GM23338 (cell line): ENCODE measurements at regions not wholly inside any gene's neighbourhood (a gene's known extent, or its start where the extent isn't known, plus 50 kb on each side); places are given as distances from the start of the nearest gene placed in this dataset.

Experiments used
- ATAC-seq: fragments of 200-7000 bp; cut with Tn5 transposase; 3 replicates; pipeline ENCODE4 v1.9.1; 2020
- DNase-seq: peaks from one replicate; pipeline ENCODE4 v3.0.0-alpha.2; 2015; ENCODE audit warnings: low spot score
- H2AFZ ChIP-seq: fragments of 200-600 bp; sonication (generic); 2 replicates; pipeline ENCODE4 v1.8.0; 2016; ENCODE audit warnings: antibody characterized with exemption, mild to moderate bottlenecking, moderate library complexity
- H3F3A ChIP-seq: fragments of 200-600 bp; sonication (generic); replicated peaks from 2 replicates; pipeline ENCODE4 v1.8.0; 2017; ENCODE audit warnings: antibody characterized with exemption, mixed run types, low read depth
- H3K27ac ChIP-seq: fragments of 200-600 bp; sonication (generic); 2 replicates; pipeline ENCODE4 v1.6.1; 2016; ENCODE audit warnings: low read depth
- H3K27me3 ChIP-seq: fragments of 200-600 bp; sonication (generic); 2 replicates; pipeline ENCODE4 v1.8.0; 2016; ENCODE audit warnings: mild to moderate bottlenecking, mixed run types, moderate library complexity; ENCODE audit not compliant: insufficient read depth
- H3K36me3 ChIP-seq: fragments of 200-600 bp; sonication (generic); 2 replicates; pipeline ENCODE4 v1.8.0; 2016; ENCODE audit warnings: mild to moderate bottlenecking; ENCODE audit not compliant: insufficient read depth
- H3K4me1 ChIP-seq: fragments of 200-600 bp; sonication (generic); 2 replicates; pipeline ENCODE4 v1.8.0; 2016; ENCODE audit warnings: mild to moderate bottlenecking, moderate library complexity; ENCODE audit not compliant: insufficient read depth
- H3K4me2 ChIP-seq: fragments of 200-600 bp; sonication (generic); 2 replicates; pipeline ENCODE4 v1.7.1; 2017; ENCODE audit warnings: mixed run types
- H3K4me3 ChIP-seq: fragments of 200-600 bp; sonication (generic); 2 replicates; pipeline ENCODE4 v1.6.1; 2016; ENCODE audit warnings: mixed run types
- H3K79me2 ChIP-seq: fragments of 200-600 bp; sonication (generic); replicated peaks from 2 replicates; pipeline ENCODE4 v1.8.0; 2017; ENCODE audit warnings: mild to moderate bottlenecking; ENCODE audit not compliant: insufficient read depth
- H3K9me2 ChIP-seq: fragments of 200-600 bp; sonication (generic); 2 replicates; pipeline ENCODE4 v1.8.0; 2017; ENCODE audit not compliant: insufficient read depth
- H4K20me1 ChIP-seq: fragments of 200-600 bp; sonication (generic); replicated peaks from 2 replicates; pipeline ENCODE4 v1.8.0; 2017; ENCODE audit warnings: mild to moderate bottlenecking; ENCODE audit not compliant: insufficient read depth
- H3K27ac Mint-ChIP-seq: 2 replicates; pipeline ENCODE4 v1.8.0; 2020; ENCODE audit warnings: inconsistent platforms, mild to moderate bottlenecking, moderate library complexity, mixed read lengths
- H3K27me3 Mint-ChIP-seq: 3 replicates; pipeline ENCODE4 v1.8.0; 2022; ENCODE audit warnings: low read depth, mild to moderate bottlenecking, moderate library complexity, mixed read lengths, inconsistent platforms; ENCODE audit not compliant: insufficient read depth, poor library complexity
- H3K36me3 Mint-ChIP-seq: 3 replicates; pipeline ENCODE4 v1.8.0; 2021; ENCODE audit warnings: low read depth, mild to moderate bottlenecking, inconsistent platforms, moderate library complexity, mixed read lengths
- H3K4me1 Mint-ChIP-seq: 3 replicates; pipeline ENCODE4 v1.8.0; 2020; ENCODE audit warnings: mild to moderate bottlenecking, inconsistent platforms, mixed read lengths
- H3K4me3 Mint-ChIP-seq: 3 replicates; pipeline ENCODE4 v1.8.0; 2021; ENCODE audit warnings: moderate library complexity, mild to moderate bottlenecking, inconsistent platforms, mixed read lengths
- H3K9me3 Mint-ChIP-seq: 3 replicates; pipeline ENCODE4 v1.8.0; 2020; ENCODE audit warnings: moderate library complexity, mild to moderate bottlenecking, inconsistent platforms, mixed read lengths
- CREB1 ChIP-seq: fragments of 250-450 bp; sonication (Bioruptor Pico); IDR thresholded peaks from 2 replicates; pipeline ENCODE4 v1.5.0; 2020; ENCODE audit warnings: low read depth, mild to moderate bottlenecking, moderate library complexity
- EZH2phosphoT487 ChIP-seq: fragments of 200-600 bp; sonication (generic); IDR thresholded peaks from one replicate; pipeline ENCODE4 v1.8.1; 2018; ENCODE audit warnings: antibody characterized with exemption; ENCODE audit not compliant: unreplicated experiment
- NANOG ChIP-seq: IDR thresholded peaks from 2 replicates; pipeline ENCODE4 v1.6.1; 2016; ENCODE audit warnings: antibody characterized with exemption, borderline replicate concordance
- POLR2AphosphoS5 ChIP-seq: IDR thresholded peaks from 2 replicates; pipeline ENCODE4 v1.6.1; 2016; ENCODE audit warnings: antibody characterized with exemption, low read depth
- STAT1 ChIP-seq: IDR thresholded peaks from one replicate; pipeline ENCODE4 v1.6.1; 2016; ENCODE audit warnings: antibody characterized with exemption; ENCODE audit not compliant: unreplicated experiment
- ZNF114 ChIP-seq: fragments of 250-450 bp; sonication (Bioruptor Pico); IDR thresholded peaks from 2 replicates; pipeline ENCODE4 v1.5.0; 2020; ENCODE audit warnings: mild to moderate bottlenecking, moderate library complexity
- ZNF331 ChIP-seq: fragments of 250-450 bp; sonication (Bioruptor Pico); IDR thresholded peaks from 2 replicates; pipeline ENCODE4 v1.5.0; 2020; ENCODE audit warnings: low read depth, mild to moderate bottlenecking, moderate library complexity
- TF ChIP-seq, protein P1 (sequence below): IDR thresholded peaks from one replicate; pipeline ENCODE4 v1.6.1; 2018; ENCODE audit warnings: antibody characterized with exemption; ENCODE audit not compliant: unreplicated experiment
- TF ChIP-seq, protein P2 (sequence below): fragments of 250-450 bp; sonication (Bioruptor Pico); IDR thresholded peaks from 2 replicates; pipeline ENCODE4 v1.5.0; 2020; ENCODE audit warnings: mild to moderate bottlenecking, moderate library complexity
- TF ChIP-seq, protein P3 (sequence below), 2 experiments: fragments of 200-600 bp in 1 of 2; sonication (generic) in 1 of 2; conservative IDR thresholded peaks; 2 replicates each; pipeline versions ENCODE4 v1.5.1 to v1.6.1; 2016 to 2017; ENCODE audit warnings: antibody characterized with exemption in 2 of 2, low read depth in 2 of 2, mild to moderate bottlenecking in 2 of 2, moderate library complexity in 1 of 2

DNA sequence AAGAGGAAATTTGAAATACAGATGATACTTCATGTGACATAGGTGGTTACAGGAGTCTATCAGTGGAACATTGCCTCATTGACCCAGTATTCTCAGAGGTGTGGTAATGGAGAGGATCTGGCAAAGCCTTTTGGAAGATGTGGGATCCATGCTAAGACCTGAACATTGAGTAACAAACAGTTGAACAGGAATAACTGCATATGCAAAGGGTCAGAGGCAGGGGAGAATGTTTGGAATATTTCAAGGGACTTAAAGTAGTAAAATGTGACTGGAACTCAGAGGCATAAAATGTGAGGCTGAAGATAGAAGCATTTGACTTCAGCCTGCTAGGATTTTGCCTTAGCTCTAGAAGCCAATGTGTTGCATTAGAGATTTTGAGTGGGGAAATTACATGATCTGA lies 300.2 kb upstream of the ETAA1 start (continued):
- TF ChIP-seq, protein P1, sequence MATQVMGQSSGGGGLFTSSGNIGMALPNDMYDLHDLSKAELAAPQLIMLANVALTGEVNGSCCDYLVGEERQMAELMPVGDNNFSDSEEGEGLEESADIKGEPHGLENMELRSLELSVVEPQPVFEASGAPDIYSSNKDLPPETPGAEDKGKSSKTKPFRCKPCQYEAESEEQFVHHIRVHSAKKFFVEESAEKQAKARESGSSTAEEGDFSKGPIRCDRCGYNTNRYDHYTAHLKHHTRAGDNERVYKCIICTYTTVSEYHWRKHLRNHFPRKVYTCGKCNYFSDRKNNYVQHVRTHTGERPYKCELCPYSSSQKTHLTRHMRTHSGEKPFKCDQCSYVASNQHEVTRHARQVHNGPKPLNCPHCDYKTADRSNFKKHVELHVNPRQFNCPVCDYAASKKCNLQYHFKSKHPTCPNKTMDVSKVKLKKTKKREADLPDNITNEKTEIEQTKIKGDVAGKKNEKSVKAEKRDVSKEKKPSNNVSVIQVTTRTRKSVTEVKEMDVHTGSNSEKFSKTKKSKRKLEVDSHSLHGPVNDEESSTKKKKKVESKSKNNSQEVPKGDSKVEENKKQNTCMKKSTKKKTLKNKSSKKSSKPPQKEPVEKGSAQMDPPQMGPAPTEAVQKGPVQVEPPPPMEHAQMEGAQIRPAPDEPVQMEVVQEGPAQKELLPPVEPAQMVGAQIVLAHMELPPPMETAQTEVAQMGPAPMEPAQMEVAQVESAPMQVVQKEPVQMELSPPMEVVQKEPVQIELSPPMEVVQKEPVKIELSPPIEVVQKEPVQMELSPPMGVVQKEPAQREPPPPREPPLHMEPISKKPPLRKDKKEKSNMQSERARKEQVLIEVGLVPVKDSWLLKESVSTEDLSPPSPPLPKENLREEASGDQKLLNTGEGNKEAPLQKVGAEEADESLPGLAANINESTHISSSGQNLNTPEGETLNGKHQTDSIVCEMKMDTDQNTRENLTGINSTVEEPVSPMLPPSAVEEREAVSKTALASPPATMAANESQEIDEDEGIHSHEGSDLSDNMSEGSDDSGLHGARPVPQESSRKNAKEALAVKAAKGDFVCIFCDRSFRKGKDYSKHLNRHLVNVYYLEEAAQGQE: no peak
- TF ChIP-seq EZH2phosphoT487 (no peak), STAT1 (no peak), POLR2AphosphoS5 (no peak), NANOG (no peak), ZNF114 (CRISPR knock-in tag) (no peak), CREB1 (CRISPR knock-in tag) (no peak)

DNA sequence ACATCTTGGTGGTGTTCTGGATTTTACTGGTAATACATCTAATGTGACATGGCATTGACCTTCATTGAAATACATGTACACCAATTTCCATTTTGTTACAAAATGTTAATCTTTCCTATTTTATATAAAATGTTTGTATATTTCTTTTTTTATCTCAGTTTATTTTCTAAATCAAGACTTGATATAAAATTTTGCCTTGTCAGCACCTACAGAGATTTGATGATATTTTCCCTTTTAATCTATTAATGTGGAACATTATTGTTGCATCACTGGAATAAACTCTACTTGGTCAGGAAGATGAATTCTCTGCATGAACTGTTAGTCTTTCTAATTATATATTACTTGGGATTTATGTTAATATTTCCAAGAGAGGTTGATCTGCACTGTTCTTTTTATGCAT lies 294.0 kb upstream of the ETAA1 start:
- Mint-ChIP-seq H3K27me3 (no peaks in the 10 kb centered on the region), H3K27ac (no peak overlapping the region), H3K36me3 (no peaks in the 10 kb centered on the region; the same call in 2 of the 3 replicates), H3K4me1 (no peaks in the 10 kb centered on the region), H3K9me3 (peaks cover 23% of the 10 kb centered on the region), H3K4me3 (no peak overlapping the region)
- no peak for ATAC-seq
- DNase-seq: no peak
- H4K20me1 ChIP-seq: no peaks in the 10 kb centered on the region
- H3K4me1 ChIP-seq: no peaks in the 10 kb centered on the region
- H2AFZ ChIP-seq: no peak overlapping the region
- H3F3A ChIP-seq: no peaks in the 10 kb centered on the region
- H3K4me2 ChIP-seq: no peak overlapping the region
- H3K4me3 ChIP-seq: no peak overlapping the region
- H3K27ac ChIP-seq: no peak overlapping the region
- H3K27me3 ChIP-seq: no peaks in the 10 kb centered on the region
- H3K9me2 ChIP-seq: no peaks in the 10 kb centered on the region
- H3K36me3 ChIP-seq: peaks cover 4% of the 10 kb centered on the region; the same call in 1 of the 2 replicates
- no peaks in the 10 kb centered on the region for H3K79me2 ChIP-seq
- TF ChIP-seq ZNF331 (CRISPR knock-in tag): no peak
- no peak for TF ChIP-seq CREB1 (CRISPR knock-in tag)
- TF ChIP-seq, protein P2, sequence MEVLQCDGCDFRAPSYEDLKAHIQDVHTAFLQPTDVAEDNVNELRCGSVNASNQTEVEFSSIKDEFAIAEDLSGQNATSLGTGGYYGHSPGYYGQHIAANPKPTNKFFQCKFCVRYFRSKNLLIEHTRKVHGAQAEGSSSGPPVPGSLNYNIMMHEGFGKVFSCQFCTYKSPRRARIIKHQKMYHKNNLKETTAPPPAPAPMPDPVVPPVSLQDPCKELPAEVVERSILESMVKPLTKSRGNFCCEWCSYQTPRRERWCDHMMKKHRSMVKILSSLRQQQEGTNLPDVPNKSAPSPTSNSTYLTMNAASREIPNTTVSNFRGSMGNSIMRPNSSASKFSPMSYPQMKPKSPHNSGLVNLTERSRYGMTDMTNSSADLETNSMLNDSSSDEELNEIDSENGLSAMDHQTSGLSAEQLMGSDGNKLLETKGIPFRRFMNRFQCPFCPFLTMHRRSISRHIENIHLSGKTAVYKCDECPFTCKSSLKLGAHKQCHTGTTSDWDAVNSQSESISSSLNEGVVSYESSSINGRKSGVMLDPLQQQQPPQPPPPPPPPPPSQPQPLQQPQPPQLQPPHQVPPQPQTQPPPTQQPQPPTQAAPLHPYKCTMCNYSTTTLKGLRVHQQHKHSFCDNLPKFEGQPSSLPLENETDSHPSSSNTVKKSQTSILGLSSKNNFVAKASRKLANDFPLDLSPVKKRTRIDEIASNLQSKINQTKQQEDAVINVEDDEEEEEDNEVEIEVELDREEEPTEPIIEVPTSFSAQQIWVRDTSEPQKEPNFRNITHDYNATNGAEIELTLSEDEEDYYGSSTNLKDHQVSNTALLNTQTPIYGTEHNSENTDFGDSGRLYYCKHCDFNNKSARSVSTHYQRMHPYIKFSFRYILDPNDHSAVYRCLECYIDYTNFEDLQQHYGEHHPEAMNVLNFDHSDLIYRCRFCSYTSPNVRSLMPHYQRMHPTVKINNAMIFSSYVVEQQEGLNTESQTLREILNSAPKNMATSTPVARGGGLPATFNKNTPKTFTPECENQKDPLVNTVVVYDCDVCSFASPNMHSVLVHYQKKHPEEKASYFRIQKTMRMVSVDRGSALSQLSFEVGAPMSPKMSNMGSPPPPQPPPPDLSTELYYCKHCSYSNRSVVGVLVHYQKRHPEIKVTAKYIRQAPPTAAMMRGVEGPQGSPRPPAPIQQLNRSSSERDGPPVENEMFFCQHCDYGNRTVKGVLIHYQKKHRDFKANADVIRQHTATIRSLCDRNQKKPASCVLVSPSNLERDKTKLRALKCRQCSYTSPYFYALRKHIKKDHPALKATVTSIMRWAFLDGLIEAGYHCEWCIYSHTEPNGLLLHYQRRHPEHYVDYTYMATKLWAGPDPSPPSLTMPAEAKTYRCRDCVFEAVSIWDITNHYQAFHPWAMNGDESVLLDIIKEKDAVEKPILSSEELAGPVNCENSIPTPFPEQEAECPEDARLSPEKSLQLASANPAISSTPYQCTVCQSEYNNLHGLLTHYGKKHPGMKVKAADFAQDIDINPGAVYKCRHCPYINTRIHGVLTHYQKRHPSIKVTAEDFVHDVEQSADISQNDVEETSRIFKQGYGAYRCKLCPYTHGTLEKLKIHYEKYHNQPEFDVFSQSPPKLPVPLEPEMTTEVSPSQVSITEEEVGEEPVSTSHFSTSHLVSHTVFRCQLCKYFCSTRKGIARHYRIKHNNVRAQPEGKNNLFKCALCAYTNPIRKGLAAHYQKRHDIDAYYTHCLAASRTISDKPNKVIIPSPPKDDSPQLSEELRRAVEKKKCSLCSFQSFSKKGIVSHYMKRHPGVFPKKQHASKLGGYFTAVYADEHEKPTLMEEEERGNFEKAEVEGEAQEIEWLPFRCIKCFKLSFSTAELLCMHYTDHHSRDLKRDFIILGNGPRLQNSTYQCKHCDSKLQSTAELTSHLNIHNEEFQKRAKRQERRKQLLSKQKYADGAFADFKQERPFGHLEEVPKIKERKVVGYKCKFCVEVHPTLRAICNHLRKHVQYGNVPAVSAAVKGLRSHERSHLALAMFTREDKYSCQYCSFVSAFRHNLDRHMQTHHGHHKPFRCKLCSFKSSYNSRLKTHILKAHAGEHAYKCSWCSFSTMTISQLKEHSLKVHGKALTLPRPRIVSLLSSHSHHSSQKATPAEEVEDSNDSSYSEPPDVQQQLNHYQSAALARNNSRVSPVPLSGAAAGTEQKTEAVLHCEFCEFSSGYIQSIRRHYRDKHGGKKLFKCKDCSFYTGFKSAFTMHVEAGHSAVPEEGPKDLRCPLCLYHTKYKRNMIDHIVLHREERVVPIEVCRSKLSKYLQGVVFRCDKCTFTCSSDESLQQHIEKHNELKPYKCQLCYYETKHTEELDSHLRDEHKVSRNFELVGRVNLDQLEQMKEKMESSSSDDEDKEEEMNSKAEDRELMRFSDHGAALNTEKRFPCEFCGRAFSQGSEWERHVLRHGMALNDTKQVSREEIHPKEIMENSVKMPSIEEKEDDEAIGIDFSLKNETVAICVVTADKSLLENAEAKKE (CRISPR knock-in tag): no peak
- TF ChIP-seq ZNF114 (CRISPR knock-in tag): no peak
- TF ChIP-seq STAT1: no peak
- TF ChIP-seq POLR2AphosphoS5: no peak
- TF ChIP-seq, protein P3, sequence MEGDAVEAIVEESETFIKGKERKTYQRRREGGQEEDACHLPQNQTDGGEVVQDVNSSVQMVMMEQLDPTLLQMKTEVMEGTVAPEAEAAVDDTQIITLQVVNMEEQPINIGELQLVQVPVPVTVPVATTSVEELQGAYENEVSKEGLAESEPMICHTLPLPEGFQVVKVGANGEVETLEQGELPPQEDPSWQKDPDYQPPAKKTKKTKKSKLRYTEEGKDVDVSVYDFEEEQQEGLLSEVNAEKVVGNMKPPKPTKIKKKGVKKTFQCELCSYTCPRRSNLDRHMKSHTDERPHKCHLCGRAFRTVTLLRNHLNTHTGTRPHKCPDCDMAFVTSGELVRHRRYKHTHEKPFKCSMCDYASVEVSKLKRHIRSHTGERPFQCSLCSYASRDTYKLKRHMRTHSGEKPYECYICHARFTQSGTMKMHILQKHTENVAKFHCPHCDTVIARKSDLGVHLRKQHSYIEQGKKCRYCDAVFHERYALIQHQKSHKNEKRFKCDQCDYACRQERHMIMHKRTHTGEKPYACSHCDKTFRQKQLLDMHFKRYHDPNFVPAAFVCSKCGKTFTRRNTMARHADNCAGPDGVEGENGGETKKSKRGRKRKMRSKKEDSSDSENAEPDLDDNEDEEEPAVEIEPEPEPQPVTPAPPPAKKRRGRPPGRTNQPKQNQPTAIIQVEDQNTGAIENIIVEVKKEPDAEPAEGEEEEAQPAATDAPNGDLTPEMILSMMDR (conservative IDR thresholded peaks at IDR 0.05; ENCODE audit: low read depth in 2 of 2): no peak
- TF ChIP-seq, protein P1: no peak
